ENCODE measurements at regions not wholly inside any gene's neighbourhood (a gene's known extent, or its start where the extent isn't known, plus 50 kb on each side); places are given as distances from the start of the nearest gene placed in this dataset.

- no peak overlapping the region for H3K4me3 ChIP-seq
- H3K27me3 ChIP-seq = no peaks in the 10 kb centered on the region
- no peak overlapping the region for H3K27ac ChIP-seq
- TF ChIP-seq POLR2AphosphoS5 (IDR thresholded peaks at IDR 0.05) (no peak), POLR2A (IDR thresholded peaks at IDR 0.05) (no peak)
- TF ChIP-seq, protein P1, sequence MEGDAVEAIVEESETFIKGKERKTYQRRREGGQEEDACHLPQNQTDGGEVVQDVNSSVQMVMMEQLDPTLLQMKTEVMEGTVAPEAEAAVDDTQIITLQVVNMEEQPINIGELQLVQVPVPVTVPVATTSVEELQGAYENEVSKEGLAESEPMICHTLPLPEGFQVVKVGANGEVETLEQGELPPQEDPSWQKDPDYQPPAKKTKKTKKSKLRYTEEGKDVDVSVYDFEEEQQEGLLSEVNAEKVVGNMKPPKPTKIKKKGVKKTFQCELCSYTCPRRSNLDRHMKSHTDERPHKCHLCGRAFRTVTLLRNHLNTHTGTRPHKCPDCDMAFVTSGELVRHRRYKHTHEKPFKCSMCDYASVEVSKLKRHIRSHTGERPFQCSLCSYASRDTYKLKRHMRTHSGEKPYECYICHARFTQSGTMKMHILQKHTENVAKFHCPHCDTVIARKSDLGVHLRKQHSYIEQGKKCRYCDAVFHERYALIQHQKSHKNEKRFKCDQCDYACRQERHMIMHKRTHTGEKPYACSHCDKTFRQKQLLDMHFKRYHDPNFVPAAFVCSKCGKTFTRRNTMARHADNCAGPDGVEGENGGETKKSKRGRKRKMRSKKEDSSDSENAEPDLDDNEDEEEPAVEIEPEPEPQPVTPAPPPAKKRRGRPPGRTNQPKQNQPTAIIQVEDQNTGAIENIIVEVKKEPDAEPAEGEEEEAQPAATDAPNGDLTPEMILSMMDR (IDR thresholded peaks at IDR 0.05) = no peak
- H3K4me1 ChIP-seq = no peaks in the 10 kb centered on the region
- intact Hi-C loops (cut with DNase I; ENCODE audit: low total_unique reads) = no loop called here
- H3K9me3 ChIP-seq = no peaks in the 10 kb centered on the region
- DNase-seq (ENCODE audit: low spot score in 2 of 2) = no peak
- no peaks in the 10 kb centered on the region for H3K36me3 ChIP-seq
These were observed 949.9 kb downstream of the TECRL start for GRCh38 chr4:63459329-63459728.

DNA sequence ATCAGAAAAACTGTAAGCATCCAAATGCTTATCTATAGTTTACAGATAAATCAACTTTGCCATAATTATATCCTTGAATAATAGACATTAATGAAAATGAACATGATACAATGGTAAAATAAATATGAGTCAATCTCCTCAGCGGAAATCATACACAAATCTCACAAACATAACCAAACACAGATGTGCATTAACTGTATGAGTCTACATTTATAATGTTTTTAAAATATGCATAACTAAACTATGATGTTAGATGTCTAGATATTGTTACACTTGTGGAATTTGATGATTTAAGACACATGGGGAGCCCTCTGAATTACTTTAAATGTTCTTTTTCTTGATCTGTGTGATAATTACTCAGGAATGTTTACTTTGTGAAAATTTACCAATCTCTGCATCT lies 951.2 kb downstream of the TECRL start:
- no peaks in the 10 kb centered on the region for H3K36me3 ChIP-seq
- no peaks in the 10 kb centered on the region for H3K4me1 ChIP-seq
- TF ChIP-seq POLR2AphosphoS5 (IDR thresholded peaks at IDR 0.05) (no peak), POLR2A (IDR thresholded peaks at IDR 0.05) (no peak)
- TF ChIP-seq, protein P1 (IDR thresholded peaks at IDR 0.05) = no peak
- intact Hi-C loops (cut with DNase I; ENCODE audit: low total_unique reads) = no loop called here
- H3K9me3 ChIP-seq = no peaks in the 10 kb centered on the region
- H3K4me3 ChIP-seq = no peak overlapping the region
- no peaks in the 10 kb centered on the region for H3K27me3 ChIP-seq
- DNase-seq (ENCODE audit: low spot score in 2 of 2) = no peak
- H3K27ac ChIP-seq = no peak overlapping the region

DNA sequence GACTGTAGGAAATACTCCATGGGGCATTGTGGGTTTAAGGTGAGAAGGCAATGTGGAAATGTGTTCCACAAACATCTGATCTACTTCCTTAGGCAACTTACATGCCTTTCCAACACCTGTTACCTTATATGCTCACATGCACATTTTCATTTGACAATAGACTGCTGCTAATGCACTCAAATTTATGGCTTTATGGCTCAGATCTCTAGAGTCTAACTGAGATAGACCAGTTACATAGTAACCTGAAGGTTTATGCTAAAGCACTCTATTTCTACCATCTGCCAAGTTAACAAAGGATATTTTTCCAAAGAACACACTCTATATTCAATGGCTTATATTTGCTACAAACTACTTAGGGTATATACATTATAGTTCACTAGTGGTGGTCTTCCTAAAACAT lies 969.0 kb downstream of the TECRL start:
- H3K27ac ChIP-seq = no peak overlapping the region
- intact Hi-C loops (cut with DNase I; ENCODE audit: low total_unique reads) = no loop called here
- no peak overlapping the region for H3K4me3 ChIP-seq
- H3K36me3 ChIP-seq = no peaks in the 10 kb centered on the region
- DNase-seq (ENCODE audit: low spot score in 2 of 2) = no peak
- H3K4me1 ChIP-seq = no peaks in the 10 kb centered on the region
- no peak for TF ChIP-seq POLR2A (IDR thresholded peaks at IDR 0.05)
- TF ChIP-seq POLR2AphosphoS5 (IDR thresholded peaks at IDR 0.05) = no peak
- TF ChIP-seq, protein P1 (IDR thresholded peaks at IDR 0.05) = no peak
- no peaks in the 10 kb centered on the region for H3K27me3 ChIP-seq
- no peaks in the 10 kb centered on the region for H3K9me3 ChIP-seq

DNA sequence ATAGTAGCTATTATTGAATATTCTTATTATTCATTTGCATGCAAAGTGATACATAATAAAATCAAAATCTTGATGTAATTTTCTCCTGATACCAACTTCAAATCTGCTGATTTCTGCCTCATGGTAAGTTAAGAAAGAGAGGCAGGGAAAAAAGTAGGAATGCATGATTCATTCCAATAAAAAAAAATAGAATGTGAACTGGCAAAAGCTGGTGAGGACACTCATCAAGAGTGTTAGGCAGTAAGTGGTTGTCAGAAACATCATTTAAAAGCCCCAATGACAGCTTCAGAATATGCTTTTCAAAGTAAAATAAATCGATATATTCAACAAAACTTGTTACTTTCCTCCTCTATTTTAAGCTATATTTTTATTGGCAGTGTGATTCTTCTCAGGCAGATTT lies 979.1 kb downstream of the TECRL start:
- intact Hi-C loops (cut with DNase I; ENCODE audit: low total_unique reads) = no loop called here
- TF ChIP-seq, protein P1 (IDR thresholded peaks at IDR 0.05) = no peak
- no peak for TF ChIP-seq POLR2AphosphoS5 (IDR thresholded peaks at IDR 0.05)
- no peak for TF ChIP-seq POLR2A (IDR thresholded peaks at IDR 0.05)
- DNase-seq (ENCODE audit: low spot score in 2 of 2) = no peak

DNA sequence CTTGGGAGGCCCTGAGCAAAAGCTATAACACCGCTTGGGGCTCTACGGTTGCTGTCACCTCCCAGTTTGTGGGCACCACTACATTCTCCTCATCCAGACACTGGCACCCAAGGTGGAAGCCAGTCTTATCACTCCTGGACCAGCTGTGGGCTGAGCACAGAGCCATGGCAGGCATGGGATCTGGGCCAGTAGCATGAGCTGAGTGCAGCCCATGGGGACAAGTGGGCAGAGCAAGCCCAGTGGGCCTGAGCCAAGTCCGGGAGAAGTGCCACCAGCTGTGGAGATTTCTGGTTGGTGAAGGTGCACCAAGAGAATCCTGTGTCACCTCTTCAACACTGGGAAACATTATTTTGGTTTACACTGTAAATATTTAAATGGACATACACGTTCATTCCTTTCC lies 1013.0 kb downstream of the TECRL start:
- Histone ChIP-seq H3K4me1 (no peaks in the 10 kb centered on the region), H3K9me3 (peaks cover 9 to 19% of the 10 kb centered on the region in 2 donors), H3K4me3 (no peak overlapping the region), H3K27me3 (no peaks in the 10 kb centered on the region), H3K36me3 (no peaks in the 10 kb centered on the region), H3K27ac (no peak overlapping the region)
- TF ChIP-seq, protein P1 (IDR thresholded peaks at IDR 0.05) = no peak
- TF ChIP-seq POLR2A (IDR thresholded peaks at IDR 0.05) (no peak), POLR2AphosphoS5 (IDR thresholded peaks at IDR 0.05) (no peak)
- DNase-seq (ENCODE audit: low spot score in 2 of 2) = no peak
- intact Hi-C loops (cut with DNase I; ENCODE audit: low total_unique reads) = no loop called here

More for the DNA sequence above, 979.1 kb downstream of the TECRL start:
- H3K27ac ChIP-seq = no peak overlapping the region
- no peaks in the 10 kb centered on the region for H3K9me3 ChIP-seq
- no peaks in the 10 kb centered on the region for H3K27me3 ChIP-seq
- H3K4me3 ChIP-seq = no peak overlapping the region
- H3K4me1 ChIP-seq = no peaks in the 10 kb centered on the region
- H3K36me3 ChIP-seq = no peaks in the 10 kb centered on the region
